K562 (cell line): ENCODE measurements at regions not wholly inside any gene's neighbourhood (a gene's known extent, or its start where the extent isn't known, plus 50 kb on each side); places are given as distances from the start of the nearest gene placed in this dataset.

Experiments
- ATAC-seq: fragments of 200-7000 bp; cut with Tn5 transposase; 3 replicates; pipeline ENCODE4 v1.9.1; 2020; ENCODE audit warnings: moderate library complexity
- BruUV-seq: library from RNA; stranded (reverse); fragments of 400-500 nt; replicated peaks from 2 replicates; lab custom pipeline; 2021; lab: Mats Ljungman, UMichigan
- CTCF ChIA-PET: fragments of 300-600 bp; formaldehyde crosslinking; extraction: SDS; loops from one replicate; lab custom pipeline; 2021; ENCODE audit warnings: low intra/inter-chr PET ratio; lab: Yijun Ruan, JAX
- POLR2A ChIA-PET: fragments of 300-600, 350-650 bp; sonication (Branson Sonifier 250); formaldehyde crosslinking; extraction: SDS; loops from one replicate; lab custom pipeline; 2021; ENCODE audit warnings: antibody characterized with exemption, inconsistent platforms; lab: Yijun Ruan, JAX
- DNase-seq, 4 experiments: peaks; one replicate each; pipeline versions ENCODE4 v3.0.0 to v3.0.0-alpha.2; 2011 to 2018; ENCODE audit warnings: low spot score in 3 of 4, mixed read lengths in 3 of 4; ENCODE audit errors: extremely low read depth in 1 of 4
- FAIRE-seq: peaks from 2 replicates; lab custom pipeline; 2011; peaks lifted over from hg19 to GRCh38; lab: Jason Lieb, UNC
- H2AFZ ChIP-seq: 2 replicates; pipeline ENCODE4 v1.6.0; 2011; ENCODE audit warnings: low read depth, low read length, control low read depth, inconsistent platforms
- H3K27ac ChIP-seq: fragments of 200-600 bp; 3 replicates; pipeline ENCODE4 v1.8.0; 2011; ENCODE audit warnings: low read depth, mild to moderate bottlenecking, control low read depth, inconsistent platforms, low read length, moderate library complexity, mixed read lengths; ENCODE audit errors: extremely low read depth
- H3K27me3 ChIP-seq, 2 experiments: fragments of 300-600 bp in 1 of 2; 2 replicates in 1 of 2; 3 replicates in 1 of 2; pipeline versions ENCODE4 v1.6.0 to v1.8.0; 2011; ENCODE audit warnings: inconsistent platforms in 2 of 2, low read length in 2 of 2, mild to moderate bottlenecking in 1 of 2, mixed read lengths in 1 of 2, moderate library complexity in 1 of 2; ENCODE audit not compliant: control insufficient read depth in 2 of 2, insufficient read depth in 2 of 2
- H3K36me3 ChIP-seq: fragments of 300-600 bp; 3 replicates; pipeline ENCODE4 v1.8.0; 2011; ENCODE audit warnings: mild to moderate bottlenecking, low read length, inconsistent platforms; ENCODE audit not compliant: control insufficient read depth, insufficient read depth
- H3K4me1 ChIP-seq, 2 experiments: fragments of 200-600 bp in 1 of 2; replicated peaks in 1 of 2; 2 replicates in 1 of 2; 3 replicates in 1 of 2; pipeline versions ENCODE4 v1.5.1 to v1.8.0; 2011; ENCODE audit warnings: inconsistent platforms in 2 of 2, low read length in 2 of 2, mild to moderate bottlenecking in 1 of 2, mixed read lengths in 1 of 2, moderate library complexity in 1 of 2; ENCODE audit not compliant: control insufficient read depth in 2 of 2, insufficient read depth in 2 of 2
- H3K4me2 ChIP-seq: 2 replicates; pipeline ENCODE4 v1.6.1; 2011; ENCODE audit warnings: low read length, control low read depth, inconsistent platforms, mixed read lengths; ENCODE audit not compliant: insufficient read depth
- H3K4me3 ChIP-seq: fragments of 200-600 bp; sonication (generic), shearing (Covaris generic); 2 replicates; pipeline ENCODE4 v1.5.1; 2016; ENCODE audit warnings: control low read depth, inconsistent platforms
- H3K79me2 ChIP-seq: fragments of 200-600 bp; 3 replicates; pipeline ENCODE4 v1.8.0; 2011; ENCODE audit warnings: low read length, inconsistent platforms; ENCODE audit not compliant: control insufficient read depth, insufficient read depth
- H3K9ac ChIP-seq, 2 experiments: 2 replicates each; pipeline versions ENCODE4 v1.6.0 to v1.6.1; 2011; ENCODE audit warnings: low read depth in 2 of 2, low read length in 2 of 2, control low read depth in 1 of 2, inconsistent platforms in 1 of 2, mild to moderate bottlenecking in 1 of 2, mixed read lengths in 1 of 2; ENCODE audit not compliant: insufficient read depth in 1 of 2
- H3K9me1 ChIP-seq: one replicate; pipeline ENCODE4 v1.6.0; 2011; ENCODE audit warnings: inconsistent platforms, mild to moderate bottlenecking, low read length, moderate library complexity; ENCODE audit not compliant: control insufficient read depth, insufficient read depth
- H3K9me3 ChIP-seq: replicated peaks from 2 replicates; pipeline ENCODE4 v1.5.1; 2011; ENCODE audit warnings: low read depth, low read length, inconsistent platforms; ENCODE audit not compliant: control insufficient read depth, insufficient read depth
- H4K20me1 ChIP-seq: replicated peaks from 2 replicates; pipeline ENCODE4 v1.6.1; 2011; ENCODE audit warnings: low read length, inconsistent platforms, mixed read lengths; ENCODE audit not compliant: control insufficient read depth, insufficient read depth
- BACH1 ChIP-seq: fragments of 200-800 bp; sonication (Bioruptor generic); IDR thresholded peaks from 2 replicates; pipeline ENCODE4 v1.6.1; 2016; ENCODE audit warnings: missing genetic modification characterization, missing compliant biosample characterization
- HLTF ChIP-seq: fragments of 450-650 bp; IDR thresholded peaks from 2 replicates; pipeline ENCODE4 v1.6.1; 2016
- KLF16 ChIP-seq: IDR thresholded peaks from 2 replicates; pipeline ENCODE4 v1.6.1; 2016; ENCODE audit warnings: antibody characterized with exemption
- PKNOX1 ChIP-seq: fragments of 450-650 bp; IDR thresholded peaks from 2 replicates; pipeline ENCODE4 v1.6.1; 2016
- RBBP5 ChIP-seq: fragments of 200-600 bp; sonication (generic); IDR thresholded peaks from 2 replicates; pipeline ENCODE4 v1.6.1; 2012; ENCODE audit warnings: borderline replicate concordance, mild to moderate bottlenecking, low read length, control low read depth, inconsistent platforms; ENCODE audit not compliant: insufficient read depth, poor library complexity, severe bottlenecking
- ZNF197 ChIP-seq: fragments of 200-800 bp; sonication (Bioruptor generic); IDR thresholded peaks from 2 replicates; pipeline ENCODE4 v1.6.1; 2016; ENCODE audit warnings: low read depth, missing genetic modification characterization, missing compliant biosample characterization
- ZNF239 ChIP-seq: fragments of 250-450 bp; sonication (Bioruptor Pico); IDR thresholded peaks from 2 replicates; pipeline ENCODE4 v1.4.0; 2020; ENCODE audit warnings: mild to moderate bottlenecking
- ZNF639 ChIP-seq, 2 experiments: fragments of 200-800 bp in 1 of 2; sonication (Bioruptor generic) in 1 of 2; sonication (generic) in 1 of 2; formaldehyde crosslinking in 1 of 2; IDR thresholded peaks in 1 of 2; conservative IDR thresholded peaks in 1 of 2; 2 replicates each; pipeline versions ENCODE4 v1.5.0 to v1.6.1; 2016 to 2020; ENCODE audit warnings: missing compliant biosample characterization in 1 of 2, missing genetic modification characterization in 1 of 2, missing genetic modification reagents in 1 of 2
- WGBS: fragments of 100-300 bp; shearing (Covaris generic); methylation state at CpG from one replicate; pipeline ENCODE4 v1.1.6; 2016; ENCODE audit warnings: low coverage, mixed read lengths; ENCODE audit not compliant: insufficient coverage; ENCODE audit errors: missing lambda C conversion rate; 5-methylcytosine and 5-hydroxymethylcytosine counted together
- in situ Hi-C: fragments of 300-500 bp; cut with MboI; formaldehyde crosslinking; loops from 4 replicates; pipeline ENCODE4 v1.15.0; 2018; ENCODE audit warnings: inconsistent platforms, mixed read lengths
- intact Hi-C: fragments of 100-400 bp; cut with micrococcal nuclease; formaldehyde crosslinking; loops from 2 replicates; pipeline ENCODE4 v1.14.2; 2022

GRCh38 chrX:95612350-95612749, 1072.3 kb upstream of the DIAPH2 start (continued):
- no peak for TF ChIP-seq HLTF
- TF ChIP-seq, all 486 proteins: peak for 0

GRCh38 chrX:95622200-95622599, 1062.4 kb upstream of the DIAPH2 start:
- ChIA-PET POLR2A (no interaction called here), CTCF (no interaction called here)
- Histone ChIP-seq H3K79me2 (no peaks in the 10 kb centered on the region), H3K27ac (no peak overlapping the region), H3K4me2 (no peak overlapping the region), H3K4me3 (no peak overlapping the region), H3K4me1 (no peaks in the 10 kb centered on the region), H3K27me3 (no peaks in the 10 kb centered on the region), H2AFZ (no peak overlapping the region)
- in situ Hi-C loops, result no loop called here
- intact Hi-C loops, result no loop called here
- no TSS peak for BruUV-seq
- no peak for DNase-seq
- 0% methylated on average over 4 of the region's 5 CpGs for WGBS
- ATAC-seq, result no peak
- FAIRE-seq, result no peak
- no peak for TF ChIP-seq RBBP5
- no peak for TF ChIP-seq ZNF639 (CRISPR knock-in tag; conservative IDR thresholded peaks at IDR 0.05 in 1 of 2, IDR thresholded peaks at IDR 0.05 in 1 of 2)
- no peak for TF ChIP-seq PKNOX1
- no peak for TF ChIP-seq KLF16
- TF ChIP-seq BACH1, result no peak
- no peak for TF ChIP-seq ZNF239 (CRISPR knock-in tag)
- TF ChIP-seq ZNF197 (CRISPR knock-in tag), result no peak
- TF ChIP-seq, all 486 proteins: peak for 0
- Histone ChIP-seq H3K9me3 (no peaks in the 10 kb centered on the region), H3K9ac (no peak overlapping the region), H3K9me1 (no peaks in the 10 kb centered on the region), H3K36me3 (no peaks in the 10 kb centered on the region), H4K20me1 (no peaks in the 10 kb centered on the region)
